ENCODE measurements at regions not wholly inside any gene's neighbourhood (a gene's known extent, or its start where the extent isn't known, plus 50 kb on each side); places are given as distances from the start of the nearest gene placed in this dataset.
"Not testable (repeated sequence)": the region's sequence is repeated elsewhere in the genome, so short reads cannot be mapped to it uniquely, and the experiment has no call there.

- DNase-seq, result no peak
- H3K9me3 ChIP-seq (ENCODE audit: low read length), result no peaks in the 10 kb centered on the region
- no peaks in the 10 kb centered on the region for H3K27me3 ChIP-seq (ENCODE audit: low read length)
- H3K4me2 ChIP-seq (ENCODE audit: low read depth, low read length, poor library complexity, severe bottlenecking), result no peak overlapping the region
- H3K9ac ChIP-seq (ENCODE audit: low read length), result no peak overlapping the region
- no peaks in the 10 kb centered on the region for H4K20me1 ChIP-seq (ENCODE audit: insufficient read depth, low read depth, low read length)
- no peaks in the 10 kb centered on the region for H3K9me2 ChIP-seq (replicated peaks; ENCODE audit: insufficient read depth, low read length)
- no peak overlapping the region for H3K4me3 ChIP-seq (ENCODE audit: low read length)
- H3K27ac ChIP-seq (ENCODE audit: low read length), result no peak overlapping the region
- no peak overlapping the region for H2AFZ ChIP-seq (ENCODE audit: low read length)
- no peaks in the 10 kb centered on the region for H3K36me3 ChIP-seq (ENCODE audit: insufficient read depth, low read length)
- no peaks in the 10 kb centered on the region for H3K4me1 ChIP-seq (ENCODE audit: low read length)
- H3K79me2 ChIP-seq (ENCODE audit: low read length), result no peaks in the 10 kb centered on the region
Measured at GRCh38 chr6:85241498-85242052, 208.3 kb upstream of the NT5E start.

- no peaks in the 10 kb centered on the region for H4K20me1 ChIP-seq (ENCODE audit: insufficient read depth, low read depth, low read length)
- H3K27ac ChIP-seq (ENCODE audit: low read length), result no peak overlapping the region
- no peaks in the 10 kb centered on the region for H3K36me3 ChIP-seq (ENCODE audit: insufficient read depth, low read length)
- no peak for DNase-seq
- H3K27me3 ChIP-seq (ENCODE audit: low read length), result no peaks in the 10 kb centered on the region
- H3K4me1 ChIP-seq (ENCODE audit: low read length), result no peaks in the 10 kb centered on the region
- no peak overlapping the region for H3K4me2 ChIP-seq (ENCODE audit: low read depth, low read length, poor library complexity, severe bottlenecking)
- H3K79me2 ChIP-seq (ENCODE audit: low read length), result no peaks in the 10 kb centered on the region
- no peak overlapping the region for H3K9ac ChIP-seq (ENCODE audit: low read length)
- H3K4me3 ChIP-seq (ENCODE audit: low read length), result no peak overlapping the region
- no peaks in the 10 kb centered on the region for H3K9me2 ChIP-seq (replicated peaks; ENCODE audit: insufficient read depth, low read length)
- H3K9me3 ChIP-seq (ENCODE audit: low read length), result no peaks in the 10 kb centered on the region
- H2AFZ ChIP-seq (ENCODE audit: low read length), result no peak overlapping the region
Measured at GRCh38 chr6:85240787-85241385, 209.0 kb upstream of the NT5E start.

- no peak overlapping the region for H2AFZ ChIP-seq (ENCODE audit: low read length)
- H3K4me2 ChIP-seq (ENCODE audit: low read depth, low read length, poor library complexity, severe bottlenecking), result no peak overlapping the region
- no peaks in the 10 kb centered on the region for H4K20me1 ChIP-seq (ENCODE audit: insufficient read depth, low read depth, low read length)
- no peaks in the 10 kb centered on the region for H3K9me3 ChIP-seq (ENCODE audit: low read length)
- no peak for DNase-seq
- no peaks in the 10 kb centered on the region for H3K9me2 ChIP-seq (replicated peaks; ENCODE audit: insufficient read depth, low read length)
- no peaks in the 10 kb centered on the region for H3K27me3 ChIP-seq (ENCODE audit: low read length)
- no peak overlapping the region for H3K4me3 ChIP-seq (ENCODE audit: low read length)
- no peaks in the 10 kb centered on the region for H3K36me3 ChIP-seq (ENCODE audit: insufficient read depth, low read length)
- no peak overlapping the region for H3K27ac ChIP-seq (ENCODE audit: low read length)
- H3K9ac ChIP-seq (ENCODE audit: low read length), result no peak overlapping the region
- H3K79me2 ChIP-seq (ENCODE audit: low read length), result no peaks in the 10 kb centered on the region
- H3K4me1 ChIP-seq (ENCODE audit: low read length), result no peaks in the 10 kb centered on the region
Measured at GRCh38 chr6:85237478-85237877, 212.4 kb upstream of the NT5E start.

GRCh38 chr6:85236636-85237035, 213.2 kb upstream of the NT5E start:
- Histone ChIP-seq H3K9me2 (replicated peaks; ENCODE audit: insufficient read depth, low read length) (no peaks in the 10 kb centered on the region), H3K9me3 (ENCODE audit: low read length) (no peaks in the 10 kb centered on the region), H3K4me1 (ENCODE audit: low read length) (no peaks in the 10 kb centered on the region), H3K4me2 (ENCODE audit: low read depth, low read length, poor library complexity, severe bottlenecking) (no peak overlapping the region), H3K36me3 (ENCODE audit: insufficient read depth, low read length) (no peaks in the 10 kb centered on the region), H3K79me2 (ENCODE audit: low read length) (no peaks in the 10 kb centered on the region), H3K4me3 (ENCODE audit: low read length) (no peak overlapping the region), H3K27ac (ENCODE audit: low read length) (no peak overlapping the region), H3K27me3 (ENCODE audit: low read length) (no peaks in the 10 kb centered on the region), H4K20me1 (ENCODE audit: insufficient read depth, low read depth, low read length) (no peaks in the 10 kb centered on the region), H2AFZ (ENCODE audit: low read length) (no peak overlapping the region), H3K9ac (ENCODE audit: low read length) (no peak overlapping the region)
- no peak for DNase-seq

- not testable (repeated sequence) for DNase-seq; H3K27ac ChIP-seq (ENCODE audit: low read length); H4K20me1 ChIP-seq (ENCODE audit: insufficient read depth, low read depth, low read length); H3K36me3 ChIP-seq (ENCODE audit: insufficient read depth, low read length); H3K9me2 ChIP-seq (replicated peaks; ENCODE audit: insufficient read depth, low read length); H3K79me2 ChIP-seq (ENCODE audit: low read length); H3K27me3 ChIP-seq (ENCODE audit: low read length); H3K9me3 ChIP-seq (ENCODE audit: low read length); H3K4me1 ChIP-seq (ENCODE audit: low read length); H2AFZ ChIP-seq (ENCODE audit: low read length); H3K4me3 ChIP-seq (ENCODE audit: low read length); H3K4me2 ChIP-seq (ENCODE audit: low read depth, low read length, poor library complexity, severe bottlenecking); H3K9ac ChIP-seq (ENCODE audit: low read length)
Measured at GRCh38 chr6:85227345-85227744, 222.5 kb upstream of the NT5E start.

GRCh38 chr6:85212794-85213193, 237.1 kb upstream of the NT5E start:
- DNase-seq, result not testable (repeated sequence)

GRCh38 chr6:85195243-85195642, 254.6 kb upstream of the NT5E start:
- no peaks in the 10 kb centered on the region for H3K36me3 ChIP-seq (ENCODE audit: insufficient read depth, low read length)
- no peak overlapping the region for H3K4me3 ChIP-seq (ENCODE audit: low read length)
- H2AFZ ChIP-seq (ENCODE audit: low read length), result no peak overlapping the region
- no peak overlapping the region for H3K4me2 ChIP-seq (ENCODE audit: low read depth, low read length, poor library complexity, severe bottlenecking)
- no peaks in the 10 kb centered on the region for H3K9me3 ChIP-seq (ENCODE audit: low read length)
- no peaks in the 10 kb centered on the region for H4K20me1 ChIP-seq (ENCODE audit: insufficient read depth, low read depth, low read length)
- no peaks in the 10 kb centered on the region for H3K4me1 ChIP-seq (ENCODE audit: low read length)
- no peak overlapping the region for H3K27ac ChIP-seq (ENCODE audit: low read length)
- no peak for DNase-seq
- no peaks in the 10 kb centered on the region for H3K79me2 ChIP-seq (ENCODE audit: low read length)
- no peak overlapping the region for H3K9ac ChIP-seq (ENCODE audit: low read length)
- no peaks in the 10 kb centered on the region for H3K27me3 ChIP-seq (ENCODE audit: low read length)
- no peaks in the 10 kb centered on the region for H3K9me2 ChIP-seq (replicated peaks; ENCODE audit: insufficient read depth, low read length)

More at GRCh38 chr6:85212794-85213193, 237.1 kb upstream of the NT5E start:
- H3K79me2 ChIP-seq (ENCODE audit: low read length); H3K4me1 ChIP-seq (ENCODE audit: low read length); H4K20me1 ChIP-seq (ENCODE audit: insufficient read depth, low read depth, low read length); H3K4me2 ChIP-seq (ENCODE audit: low read depth, low read length, poor library complexity, severe bottlenecking); H3K9me3 ChIP-seq (ENCODE audit: low read length); H3K27ac ChIP-seq (ENCODE audit: low read length); H3K27me3 ChIP-seq (ENCODE audit: low read length); H3K4me3 ChIP-seq (ENCODE audit: low read length); H2AFZ ChIP-seq (ENCODE audit: low read length); H3K36me3 ChIP-seq (ENCODE audit: insufficient read depth, low read length); H3K9me2 ChIP-seq (replicated peaks; ENCODE audit: insufficient read depth, low read length); H3K9ac ChIP-seq (ENCODE audit: low read length): not testable (repeated sequence)

GRCh38 chr6:85193339-85193738, 256.5 kb upstream of the NT5E start:
- Histone ChIP-seq H3K9me2 (replicated peaks; ENCODE audit: insufficient read depth, low read length) (no peaks in the 10 kb centered on the region), H3K27ac (ENCODE audit: low read length) (no peak overlapping the region), H3K4me3 (ENCODE audit: low read length) (no peak overlapping the region), H2AFZ (ENCODE audit: low read length) (no peak overlapping the region), H3K4me1 (ENCODE audit: low read length) (no peaks in the 10 kb centered on the region), H3K9me3 (ENCODE audit: low read length) (no peaks in the 10 kb centered on the region), H3K9ac (ENCODE audit: low read length) (no peak overlapping the region), H4K20me1 (ENCODE audit: insufficient read depth, low read depth, low read length) (no peaks in the 10 kb centered on the region), H3K27me3 (ENCODE audit: low read length) (no peaks in the 10 kb centered on the region), H3K36me3 (ENCODE audit: insufficient read depth, low read length) (no peaks in the 10 kb centered on the region), H3K4me2 (ENCODE audit: low read depth, low read length, poor library complexity, severe bottlenecking) (no peak overlapping the region), H3K79me2 (ENCODE audit: low read length) (no peaks in the 10 kb centered on the region)
- no peak for DNase-seq

All from Karpas-422 (cell line).